ENCODE measurements at regions not wholly inside any gene's neighbourhood (a gene's known extent, or its start where the extent isn't known, plus 50 kb on each side); places are given as distances from the start of the nearest gene placed in this dataset.

DNA sequence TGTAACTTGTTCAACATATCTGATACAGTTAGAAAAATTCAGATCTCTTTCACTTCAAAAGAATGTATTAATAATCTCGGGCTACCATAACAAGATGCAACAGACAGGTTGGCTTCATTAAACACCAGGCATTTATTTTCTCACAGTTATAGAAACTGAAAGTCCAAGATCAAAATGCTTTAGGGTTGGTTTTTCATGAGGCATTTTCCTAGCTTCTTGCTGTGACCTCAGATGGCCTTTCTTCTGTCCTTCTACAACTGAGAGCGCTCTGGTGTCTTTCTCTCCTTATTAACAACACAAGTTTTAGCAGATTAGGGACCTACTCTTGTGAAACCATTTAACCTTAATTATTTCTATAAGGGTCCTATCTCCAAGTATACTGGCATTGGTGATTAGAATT lies 452.5 kb downstream of the ZNF804A start:
- no peaks in the 10 kb centered on the region for H3K4me1 Mint-ChIP-seq
- Histone ChIP-seq H3K4me1 (ENCODE audit: control insufficient read depth in 2 of 2, insufficient read depth in 2 of 2, low read length in 2 of 2) (no peaks in the 10 kb centered on the region), H3K9me3 (ENCODE audit: control insufficient read depth in 2 of 3, low read length in 3 of 3) (peaks cover 0 to 4% (median 0%) of the 10 kb centered on the region in 3 experiments), H3K27ac (ENCODE audit: low read depth, low read length) (no peak overlapping the region), H3K36me3 (ENCODE audit: control insufficient read depth in 2 of 3, insufficient read depth in 3 of 3, low read length in 3 of 3) (no peaks in the 10 kb centered on the region), H3K4me3 (ENCODE audit: low read length) (no peak overlapping the region), H3K27me3 (ENCODE audit: control insufficient read depth in 2 of 2, insufficient read depth in 2 of 2, low read length in 2 of 2) (no peaks in the 10 kb centered on the region)
- H3K27ac Mint-ChIP-seq = no peak overlapping the region
- no peaks in the 10 kb centered on the region for H3K36me3 Mint-ChIP-seq
- DNase-seq = no peak
- ChIA-PET CTCF (no interaction called here), POLR2A (no interaction called here)
- intact Hi-C loops (cut with micrococcal nuclease) = no loop called here
- no peak for ATAC-seq
- no peaks in the 10 kb centered on the region for H3K27me3 Mint-ChIP-seq
- H3K9me3 Mint-ChIP-seq = peaks cover 0 to 18% (median 4%) of the 10 kb centered on the region in 11 donors
- no peak overlapping the region for H3K4me3 Mint-ChIP-seq

DNA sequence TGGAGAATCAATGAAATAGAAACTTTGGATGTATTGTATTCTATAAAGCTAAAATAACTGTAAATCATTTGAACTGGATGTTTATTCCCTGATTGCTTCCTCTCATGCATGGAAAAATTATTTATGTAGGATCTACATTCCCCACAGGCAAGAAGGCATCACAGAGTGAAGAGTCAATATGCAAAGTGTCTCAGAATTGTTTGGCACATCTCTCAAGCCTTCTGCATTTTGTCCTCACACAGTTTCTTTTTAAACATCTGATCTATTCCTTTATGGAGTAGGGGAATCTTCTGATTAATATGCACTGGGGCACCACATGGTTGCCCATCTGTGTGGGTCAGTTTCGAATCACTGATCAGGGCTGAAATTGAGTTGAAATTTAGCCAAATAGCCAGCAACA lies 465.4 kb downstream of the ZNF804A start:
- no peaks in the 10 kb centered on the region for H3K4me1 Mint-ChIP-seq
- H3K9me3 Mint-ChIP-seq = peaks cover 0 to 12% (median 3%) of the 10 kb centered on the region in 11 donors
- Histone ChIP-seq H3K4me3 (ENCODE audit: low read length) (no peak overlapping the region), H3K4me1 (ENCODE audit: control insufficient read depth in 2 of 2, insufficient read depth in 2 of 2, low read length in 2 of 2) (no peaks in the 10 kb centered on the region), H3K36me3 (ENCODE audit: control insufficient read depth in 2 of 3, insufficient read depth in 3 of 3, low read length in 3 of 3) (no peaks in the 10 kb centered on the region), H3K27me3 (ENCODE audit: control insufficient read depth in 2 of 2, insufficient read depth in 2 of 2, low read length in 2 of 2) (no peaks in the 10 kb centered on the region), H3K9me3 (ENCODE audit: control insufficient read depth in 2 of 3, low read length in 3 of 3) (no peaks in the 10 kb centered on the region), H3K27ac (ENCODE audit: low read depth, low read length) (no peak overlapping the region)
- no peak overlapping the region for H3K4me3 Mint-ChIP-seq
- no peak for DNase-seq
- intact Hi-C loops (cut with micrococcal nuclease) = no loop called here
- H3K27me3 Mint-ChIP-seq = no peaks in the 10 kb centered on the region
- no peaks in the 10 kb centered on the region for H3K36me3 Mint-ChIP-seq
- ATAC-seq = no peak
- CTCF ChIA-PET = interaction anchor here (0.7 kb wide), 1 partner anchor 1127 kb away, joined by 5 read pairs; no protein-coding TSS in a partner anchor
- POLR2A ChIA-PET = no interaction called here
- no peak overlapping the region for H3K27ac Mint-ChIP-seq

GRCh38 chr2:185066128-185066527 lies 467.8 kb downstream of the ZNF804A start:
- Mint-ChIP-seq H3K4me1 (no peaks in the 10 kb centered on the region), H3K27me3 (no peaks in the 10 kb centered on the region), H3K4me3 (no peak overlapping the region), H3K9me3 (peaks cover 0 to 7% (median 2%) of the 10 kb centered on the region in 11 donors), H3K27ac (no peak overlapping the region), H3K36me3 (no peaks in the 10 kb centered on the region)
- ChIA-PET POLR2A (no interaction called here), CTCF (no interaction called here)
- DNase-seq = no peak
- intact Hi-C loops (cut with micrococcal nuclease) = no loop called here
- ATAC-seq = no peak
- H3K27me3 ChIP-seq (ENCODE audit: control insufficient read depth in 2 of 2, insufficient read depth in 2 of 2, low read length in 2 of 2) = no peaks in the 10 kb centered on the region
- no peaks in the 10 kb centered on the region for H3K36me3 ChIP-seq (ENCODE audit: control insufficient read depth in 2 of 3, insufficient read depth in 3 of 3, low read length in 3 of 3)
- no peak overlapping the region for H3K4me3 ChIP-seq (ENCODE audit: low read length)
- H3K4me1 ChIP-seq (ENCODE audit: control insufficient read depth in 2 of 2, insufficient read depth in 2 of 2, low read length in 2 of 2) = no peaks in the 10 kb centered on the region
- H3K27ac ChIP-seq (ENCODE audit: low read depth, low read length) = no peak overlapping the region
- H3K9me3 ChIP-seq (ENCODE audit: control insufficient read depth in 2 of 3, low read length in 3 of 3) = no peaks in the 10 kb centered on the region

- H3K27me3 Mint-ChIP-seq = no peaks in the 10 kb centered on the region
- H3K4me3 Mint-ChIP-seq = no peak overlapping the region
- H3K27ac ChIP-seq (ENCODE audit: low read depth, low read length) = no peak overlapping the region
These were observed 470.8 kb downstream of the ZNF804A start for GRCh38 chr2:185069107-185069506.

GRCh38 chr2:185074156-185074555 lies 475.8 kb downstream of the ZNF804A start:
- Histone ChIP-seq H3K27ac (ENCODE audit: low read depth, low read length) (no peak overlapping the region), H3K36me3 (ENCODE audit: control insufficient read depth in 2 of 3, insufficient read depth in 3 of 3, low read length in 3 of 3) (no peaks in the 10 kb centered on the region), H3K9me3 (ENCODE audit: control insufficient read depth in 2 of 3, low read length in 3 of 3) (no peaks in the 10 kb centered on the region), H3K4me1 (ENCODE audit: control insufficient read depth in 2 of 2, insufficient read depth in 2 of 2, low read length in 2 of 2) (no peaks in the 10 kb centered on the region), H3K27me3 (ENCODE audit: control insufficient read depth in 2 of 2, insufficient read depth in 2 of 2, low read length in 2 of 2) (no peaks in the 10 kb centered on the region), H3K4me3 (ENCODE audit: low read length) (no peak overlapping the region)
- Mint-ChIP-seq H3K4me1 (no peaks in the 10 kb centered on the region), H3K27ac (no peak overlapping the region), H3K27me3 (no peaks in the 10 kb centered on the region), H3K36me3 (no peaks in the 10 kb centered on the region), H3K9me3 (peaks cover 0 to 15% (median 2%) of the 10 kb centered on the region in 11 donors), H3K4me3 (no peak overlapping the region)
- intact Hi-C loops (cut with micrococcal nuclease) = no loop called here
- no peak for DNase-seq
- POLR2A ChIA-PET = no interaction called here
- no peak for ATAC-seq
- CTCF ChIA-PET = no interaction called here

More at GRCh38 chr2:185069107-185069506, 470.8 kb downstream of the ZNF804A start:
- Histone ChIP-seq H3K36me3 (ENCODE audit: control insufficient read depth in 2 of 3, insufficient read depth in 3 of 3, low read length in 3 of 3) (no peaks in the 10 kb centered on the region), H3K9me3 (ENCODE audit: control insufficient read depth in 2 of 3, low read length in 3 of 3) (no peaks in the 10 kb centered on the region), H3K27me3 (ENCODE audit: control insufficient read depth in 2 of 2, insufficient read depth in 2 of 2, low read length in 2 of 2) (no peaks in the 10 kb centered on the region), H3K4me3 (ENCODE audit: low read length) (no peak overlapping the region), H3K4me1 (ENCODE audit: control insufficient read depth in 2 of 2, insufficient read depth in 2 of 2, low read length in 2 of 2) (no peaks in the 10 kb centered on the region)
- DNase-seq (no peak), ATAC-seq (no peak)
- ChIA-PET CTCF (no interaction called here), POLR2A (no interaction called here)
- peaks cover 0 to 11% (median 2%) of the 10 kb centered on the region in 11 donors for H3K9me3 Mint-ChIP-seq
- no peaks in the 10 kb centered on the region for H3K4me1 Mint-ChIP-seq
- no peak overlapping the region for H3K27ac Mint-ChIP-seq
- no peaks in the 10 kb centered on the region for H3K36me3 Mint-ChIP-seq
- intact Hi-C loops (cut with micrococcal nuclease) = no loop called here

DNA sequence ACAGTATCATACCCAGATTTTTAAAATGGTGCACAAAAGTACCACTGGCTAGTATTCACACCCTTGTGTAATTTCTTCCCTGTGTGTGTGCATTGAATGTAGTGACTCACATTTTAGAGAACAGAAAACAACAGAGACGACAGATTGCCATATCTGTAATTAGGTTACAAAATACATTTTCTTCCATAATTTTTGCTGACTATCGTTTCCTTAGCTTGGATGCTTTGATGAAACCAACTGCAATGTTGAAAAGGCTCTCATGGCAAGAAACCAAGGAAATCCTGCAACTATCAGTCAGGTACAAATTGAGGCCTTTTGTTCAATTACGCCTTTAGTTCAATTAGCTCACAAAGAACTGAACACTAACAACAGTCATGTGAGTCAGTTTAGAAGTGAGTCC lies 484.4 kb downstream of the ZNF804A start:
- Mint-ChIP-seq H3K36me3 (no peaks in the 10 kb centered on the region), H3K9me3 (peaks cover 0 to 13% (median 2%) of the 10 kb centered on the region in 11 donors), H3K27me3 (no peaks in the 10 kb centered on the region), H3K4me3 (no peak overlapping the region), H3K27ac (no peak overlapping the region), H3K4me1 (no peaks in the 10 kb centered on the region)
- no peaks in the 10 kb centered on the region for H3K36me3 ChIP-seq (ENCODE audit: control insufficient read depth in 2 of 3, insufficient read depth in 3 of 3, low read length in 3 of 3)
- H3K9me3 ChIP-seq (ENCODE audit: control insufficient read depth in 2 of 3, low read length in 3 of 3) = peaks cover 0 to 5% (median 0%) of the 10 kb centered on the region in 3 experiments
- ATAC-seq (no peak), DNase-seq (no peak)
- H3K4me1 ChIP-seq (ENCODE audit: control insufficient read depth in 2 of 2, insufficient read depth in 2 of 2, low read length in 2 of 2) = no peaks in the 10 kb centered on the region
- no peak overlapping the region for H3K4me3 ChIP-seq (ENCODE audit: low read length)
- no peaks in the 10 kb centered on the region for H3K27me3 ChIP-seq (ENCODE audit: control insufficient read depth in 2 of 2, insufficient read depth in 2 of 2, low read length in 2 of 2)
- ChIA-PET POLR2A (no interaction called here), CTCF (no interaction called here)
- intact Hi-C loops (cut with micrococcal nuclease) = no loop called here
- H3K27ac ChIP-seq (ENCODE audit: low read depth, low read length) = no peak overlapping the region

GRCh38 chr2:185108588-185108987 lies 510.3 kb downstream of the ZNF804A start:
- DNase-seq (no peak), ATAC-seq (no peak)
- Mint-ChIP-seq H3K9me3 (peaks cover 0 to 19% (median 4%) of the 10 kb centered on the region in 11 donors), H3K4me1 (no peaks in the 10 kb centered on the region), H3K4me3 (no peak overlapping the region), H3K36me3 (no peaks in the 10 kb centered on the region), H3K27ac (no peak overlapping the region), H3K27me3 (no peaks in the 10 kb centered on the region)
- Histone ChIP-seq H3K27me3 (ENCODE audit: control insufficient read depth in 2 of 2, insufficient read depth in 2 of 2, low read length in 2 of 2) (no peaks in the 10 kb centered on the region), H3K36me3 (ENCODE audit: control insufficient read depth in 2 of 3, insufficient read depth in 3 of 3, low read length in 3 of 3) (no peaks in the 10 kb centered on the region), H3K9me3 (ENCODE audit: control insufficient read depth in 2 of 3, low read length in 3 of 3) (no peaks in the 10 kb centered on the region), H3K27ac (ENCODE audit: low read depth, low read length) (no peak overlapping the region), H3K4me3 (ENCODE audit: low read length) (no peak overlapping the region), H3K4me1 (ENCODE audit: control insufficient read depth in 2 of 2, insufficient read depth in 2 of 2, low read length in 2 of 2) (no peaks in the 10 kb centered on the region)
- intact Hi-C loops (cut with micrococcal nuclease) = loop anchor here in 1 of 2 donors (5.0 kb wide), 1 partner anchor 469 kb away; no protein-coding TSS in a partner anchor
- POLR2A ChIA-PET = no interaction called here
- CTCF ChIA-PET = no interaction called here

Data from naive thymus-derived CD4-positive, alpha-beta T cell (primary cell).